GM20431 (cell line): ENCODE measurements at regions not wholly inside any gene's neighbourhood (a gene's known extent, or its start where the extent isn't known, plus 50 kb on each side); places are given as distances from the start of the nearest gene placed in this dataset.

ENCODE experiments used
- in situ Hi-C: fragments of 300-500 bp; cut with MseI, MboI; formaldehyde crosslinking; loops from one replicate; pipeline ENCODE4 v1.15.0; 2020; ENCODE audit warnings: low sequenced_read_pairs; ENCODE audit not compliant: unreplicated experiment

DNA sequence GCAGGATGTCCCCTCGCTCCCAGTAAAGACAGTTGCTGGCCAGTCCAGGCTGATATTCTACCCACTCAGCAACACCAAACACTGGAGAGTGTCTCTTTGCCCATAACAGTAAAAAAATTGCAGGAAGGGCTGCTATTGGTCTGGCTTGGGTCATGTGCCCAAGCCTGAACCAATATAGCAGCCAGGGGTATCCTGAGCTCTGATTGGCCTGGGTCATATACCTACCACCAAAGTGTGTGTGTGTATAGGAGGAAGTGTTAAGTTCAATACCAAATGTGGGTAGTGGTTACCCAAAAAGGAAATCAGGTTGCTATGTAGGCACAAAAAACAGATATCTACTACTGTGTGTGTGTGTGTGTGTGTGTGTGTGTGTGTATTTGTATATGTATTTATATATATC, 373.2 kb downstream of the BCOR start:
- in situ Hi-C loops, result no loop called here

DNA sequence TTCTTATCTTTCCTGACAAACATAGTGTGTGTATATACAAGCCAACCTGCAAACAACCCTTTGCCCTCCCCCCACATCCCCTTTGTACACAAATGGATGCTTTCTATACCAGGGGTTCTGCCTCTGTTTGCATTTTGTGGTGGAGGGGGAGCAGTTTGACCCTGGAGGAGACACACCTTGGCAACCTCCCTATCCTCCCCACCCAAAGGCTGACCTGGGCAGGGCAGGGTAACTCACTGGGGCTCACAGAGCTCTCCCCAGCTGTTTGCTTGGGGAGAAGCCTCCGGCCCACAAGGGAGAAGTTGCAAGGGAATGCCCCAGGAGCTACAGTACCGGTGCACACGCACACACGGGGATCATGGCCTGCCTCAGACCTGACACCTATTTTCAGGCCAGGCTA, 372.6 kb downstream of the BCOR start:
- in situ Hi-C loops, result no loop called here

DNA sequence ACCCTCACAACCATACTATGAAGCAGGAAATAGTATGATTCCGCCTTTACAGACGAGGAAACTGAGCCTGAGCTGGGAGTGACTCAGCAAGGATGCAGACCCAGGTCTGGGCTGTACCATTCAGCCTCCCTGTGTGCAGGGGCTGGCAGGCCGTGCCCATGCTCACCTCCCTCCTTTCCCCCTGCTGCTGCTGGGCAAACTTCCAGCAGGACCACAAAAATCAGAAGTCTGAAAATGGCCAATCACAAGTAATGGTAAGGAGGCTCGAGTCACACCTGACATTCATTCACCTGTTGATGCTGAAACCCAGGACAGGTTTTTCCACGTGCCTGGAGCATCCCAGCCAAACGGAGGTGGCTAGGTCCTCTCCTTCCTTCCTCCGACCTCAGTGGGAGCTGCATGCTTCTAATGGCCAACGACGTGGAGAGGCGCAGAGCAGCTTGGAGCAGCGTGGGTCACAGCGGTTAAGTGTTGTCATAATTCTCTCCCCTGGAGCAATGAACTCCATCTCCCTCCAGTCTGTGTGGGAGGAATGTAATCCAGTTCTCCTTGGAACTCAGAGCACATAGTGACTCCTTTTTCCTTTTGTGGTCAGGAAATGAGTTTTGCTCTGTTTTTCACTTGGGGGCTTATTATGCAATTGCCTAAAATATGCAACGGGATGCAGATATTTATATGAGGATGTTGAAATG, 371.7 kb downstream of the BCOR start:
- in situ Hi-C loops, result no loop called here

DNA sequence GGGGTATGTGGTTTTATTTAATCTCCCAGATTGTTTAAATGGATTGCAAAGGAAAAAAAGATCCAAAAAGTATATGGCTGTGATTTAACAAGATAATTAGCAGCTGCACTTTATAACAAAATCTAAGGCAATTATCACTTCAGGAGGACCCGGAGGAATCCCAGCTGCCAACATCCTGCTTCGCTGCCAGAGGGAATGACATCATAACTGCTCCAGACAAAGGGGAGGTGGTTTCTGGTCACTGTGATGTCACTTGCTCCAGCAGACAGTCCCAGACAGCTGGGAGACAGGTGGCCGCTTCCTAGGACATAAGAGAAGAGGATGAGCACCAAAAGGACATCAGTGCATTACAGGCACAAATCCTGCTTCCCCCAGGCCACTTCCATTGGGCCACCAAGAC, 371.0 kb downstream of the BCOR start:
- in situ Hi-C loops, result no loop called here

DNA sequence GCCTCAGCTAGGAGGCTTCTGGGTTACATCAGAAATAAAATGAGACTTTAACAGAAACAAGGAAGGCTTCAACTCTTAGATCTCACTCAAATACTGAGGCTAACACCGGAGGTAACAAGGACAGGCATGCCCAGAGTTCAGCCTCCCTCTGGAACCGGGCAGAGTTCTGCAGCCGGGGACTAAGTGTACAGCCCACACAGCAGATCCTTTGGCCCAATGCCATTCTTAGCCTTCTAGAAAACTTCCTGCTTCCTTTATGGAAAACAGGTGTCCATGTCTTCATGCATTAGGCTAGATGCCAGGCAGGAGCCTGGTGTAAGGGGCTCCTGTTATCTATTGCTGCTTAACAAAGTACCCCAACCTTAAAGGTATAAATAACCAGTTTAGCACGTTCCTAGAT, 369.7 kb downstream of the BCOR start:
- in situ Hi-C loops, result no loop called here

DNA sequence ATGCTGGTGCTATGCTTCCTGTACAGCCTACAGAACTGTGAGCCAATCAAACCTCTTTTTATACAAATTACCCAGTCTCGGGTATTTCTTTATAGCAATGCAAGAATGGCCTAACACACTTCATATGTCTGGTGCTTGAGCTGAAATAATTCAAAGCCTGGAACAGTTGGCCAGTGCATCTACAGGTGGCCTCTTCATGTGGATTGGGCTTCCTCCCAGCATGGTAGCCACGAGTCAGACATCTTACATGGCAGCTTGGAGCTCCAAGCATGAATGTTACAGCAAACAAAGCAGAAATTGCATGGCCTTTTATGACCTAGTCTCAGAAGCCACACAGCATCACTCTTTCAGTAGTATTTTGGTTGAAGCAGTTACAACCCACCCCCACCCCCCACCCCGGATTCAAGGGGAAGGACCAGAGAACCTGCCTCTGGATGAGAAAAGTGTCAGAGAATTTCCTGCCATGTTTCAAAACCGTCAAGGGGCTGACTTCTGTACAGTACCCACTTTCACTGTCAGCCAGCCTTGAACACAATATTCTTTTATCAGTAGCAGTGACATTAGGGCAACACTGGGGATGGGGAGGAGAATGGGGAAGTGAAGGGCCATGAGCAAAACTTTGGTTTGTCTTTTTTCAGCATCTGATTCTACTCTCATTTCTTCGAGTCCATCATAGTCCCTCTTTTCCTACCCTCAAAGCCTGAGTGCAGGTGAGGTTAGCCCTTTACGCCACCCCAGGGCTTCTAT, 368.7 kb downstream of the BCOR start:
- in situ Hi-C loops, result no loop called here

DNA sequence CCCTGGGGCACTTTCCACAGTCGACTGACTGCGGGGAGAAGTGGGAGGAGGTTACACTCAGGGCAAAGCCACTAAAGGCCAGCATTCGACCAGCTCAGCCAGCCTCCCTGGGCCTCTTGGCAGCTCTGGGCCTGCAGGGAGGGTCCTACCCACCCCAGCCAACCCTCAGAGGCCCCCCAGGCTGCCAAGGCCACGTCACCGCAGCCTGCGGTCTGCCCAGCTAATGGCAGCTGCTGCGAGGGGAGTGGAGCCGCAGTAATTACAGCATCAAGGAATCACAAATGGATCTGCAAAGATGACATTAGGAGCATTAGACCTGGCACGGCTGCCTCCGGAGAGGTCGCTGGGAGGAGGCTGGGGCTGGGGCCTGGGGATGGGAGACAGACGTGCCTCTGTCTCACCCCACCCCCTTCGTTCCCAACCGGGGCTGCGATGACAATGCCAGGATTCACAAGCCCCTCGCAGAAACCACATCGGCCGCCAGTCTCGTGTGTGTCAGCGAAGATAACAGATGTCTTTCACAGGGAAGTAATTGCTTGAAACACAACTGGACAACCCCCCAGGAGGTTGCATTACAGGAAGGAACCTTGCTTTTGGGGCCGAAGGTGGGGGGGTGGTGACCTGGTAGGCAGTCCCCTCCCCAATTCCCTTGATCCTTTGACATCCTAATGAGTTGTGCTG, 367.6 kb downstream of the BCOR start:
- in situ Hi-C loops, result no loop called here

DNA sequence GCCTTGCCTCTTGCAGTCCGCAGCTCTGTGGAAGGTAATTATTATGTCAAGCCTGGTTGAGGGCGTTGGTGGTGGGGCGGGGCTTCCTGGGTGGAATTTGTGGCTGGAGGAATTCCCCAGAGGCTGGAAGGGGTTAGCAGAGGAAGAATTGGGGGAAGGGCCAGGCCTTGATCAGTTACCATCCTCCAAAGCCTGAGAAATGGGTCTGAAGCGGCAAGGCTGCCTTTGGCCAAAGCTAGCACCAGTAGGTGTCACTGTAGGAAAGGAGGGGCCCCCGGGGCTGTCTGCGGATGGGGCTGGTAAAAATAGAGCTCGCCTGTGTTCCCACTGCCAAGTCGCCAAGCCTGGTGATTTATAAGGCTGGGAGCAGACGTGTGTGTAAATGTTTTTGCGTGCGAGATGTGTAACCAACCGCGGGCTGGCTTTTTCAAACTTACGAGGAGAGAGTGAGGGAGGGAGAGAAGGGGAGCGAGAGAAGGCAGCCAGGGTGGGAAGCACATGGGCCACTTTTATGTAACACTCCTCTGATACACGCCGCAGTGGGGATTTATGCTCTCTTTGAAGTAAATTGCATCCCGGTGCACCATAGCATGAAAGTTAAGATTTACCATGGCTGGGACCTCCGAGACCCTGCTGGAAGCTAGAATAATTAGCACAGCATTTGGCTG, 367.0 kb downstream of the BCOR start:
- in situ Hi-C loops, result no loop called here

DNA sequence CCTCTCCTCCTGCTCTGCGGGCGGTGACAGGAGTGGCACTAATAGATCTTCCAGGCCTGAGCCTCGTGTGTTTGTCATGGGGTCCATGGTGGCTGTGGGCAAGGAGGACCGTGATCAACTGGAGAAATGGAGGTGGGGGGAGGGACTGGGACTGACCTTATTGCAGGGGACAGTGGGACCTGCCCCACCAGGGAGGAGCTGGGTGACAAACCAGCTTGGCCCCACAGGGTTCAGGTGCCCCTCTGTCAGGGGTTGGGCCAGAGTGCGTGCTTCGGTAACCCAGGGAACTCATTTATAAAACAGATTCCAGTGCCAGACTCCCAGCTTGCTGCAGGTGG, 366.5 kb downstream of the BCOR start:
- in situ Hi-C loops, result no loop called here

DNA sequence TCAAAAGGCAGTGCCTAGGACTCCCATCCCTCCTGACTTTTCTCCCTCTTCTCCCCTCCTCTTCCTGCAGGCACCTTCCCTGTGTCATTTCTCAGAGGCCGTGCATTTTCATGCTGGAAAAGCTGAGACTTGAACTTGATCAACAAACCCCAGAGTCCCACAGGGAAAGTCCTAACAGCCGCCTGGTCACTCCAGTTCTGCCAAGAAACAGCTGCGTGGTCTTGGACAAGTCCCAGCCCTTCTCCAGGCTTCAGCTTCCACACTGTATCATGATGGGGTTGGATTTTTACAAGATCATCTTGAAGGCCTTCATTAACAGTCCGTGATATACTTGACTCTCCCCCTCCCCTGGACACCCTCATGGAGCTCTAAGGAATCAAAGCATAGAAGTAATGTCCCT, 366.0 kb downstream of the BCOR start:
- in situ Hi-C loops, result no loop called here

DNA sequence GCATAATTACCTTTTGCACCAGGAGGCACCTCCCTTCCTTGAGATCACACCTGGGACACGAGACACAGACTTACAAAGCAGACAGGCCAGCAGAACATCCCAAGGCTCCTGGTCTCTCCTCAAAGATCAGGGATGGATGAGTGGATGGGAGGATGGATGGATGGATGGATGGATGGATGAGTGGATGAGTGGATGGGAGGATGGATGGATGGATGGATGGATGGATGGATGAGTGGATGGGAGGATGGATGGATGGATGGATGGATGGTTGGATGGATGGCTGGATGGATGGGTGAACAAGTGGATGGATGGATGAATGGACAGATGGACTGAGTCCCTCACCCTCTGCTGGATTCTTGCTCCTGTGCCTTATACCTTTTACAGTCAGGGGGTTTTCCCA, 364.0 kb downstream of the BCOR start:
- in situ Hi-C loops, result no loop called here

DNA sequence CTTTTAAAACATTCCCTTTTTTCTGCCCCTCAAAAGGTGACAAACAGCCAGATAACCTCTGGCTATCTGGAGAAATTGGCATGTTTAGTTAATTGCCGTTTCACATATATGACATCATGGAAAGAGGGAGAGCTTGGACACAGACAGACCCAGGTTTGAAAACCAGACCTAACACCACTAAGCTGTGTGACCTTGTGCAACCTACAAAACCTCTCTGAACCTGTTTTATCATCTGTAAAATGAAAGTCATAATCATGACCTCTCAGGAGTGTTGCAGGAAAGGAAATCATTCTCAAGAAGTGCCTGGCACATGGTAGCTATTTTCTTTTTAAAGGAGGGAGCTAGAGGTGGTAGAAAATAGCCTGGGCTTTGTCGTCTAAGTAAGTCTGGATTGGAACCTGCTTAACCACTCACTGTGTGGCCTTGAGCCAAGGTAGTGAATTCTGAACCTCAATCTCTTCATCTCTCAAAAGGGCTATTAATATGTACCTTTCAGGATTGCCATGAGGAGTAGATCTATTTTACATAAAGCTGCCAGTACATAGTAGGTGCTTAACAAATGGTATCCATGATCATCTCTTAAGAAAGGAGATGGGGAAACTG, 363.5 kb downstream of the BCOR start:
- in situ Hi-C loops, result no loop called here

DNA sequence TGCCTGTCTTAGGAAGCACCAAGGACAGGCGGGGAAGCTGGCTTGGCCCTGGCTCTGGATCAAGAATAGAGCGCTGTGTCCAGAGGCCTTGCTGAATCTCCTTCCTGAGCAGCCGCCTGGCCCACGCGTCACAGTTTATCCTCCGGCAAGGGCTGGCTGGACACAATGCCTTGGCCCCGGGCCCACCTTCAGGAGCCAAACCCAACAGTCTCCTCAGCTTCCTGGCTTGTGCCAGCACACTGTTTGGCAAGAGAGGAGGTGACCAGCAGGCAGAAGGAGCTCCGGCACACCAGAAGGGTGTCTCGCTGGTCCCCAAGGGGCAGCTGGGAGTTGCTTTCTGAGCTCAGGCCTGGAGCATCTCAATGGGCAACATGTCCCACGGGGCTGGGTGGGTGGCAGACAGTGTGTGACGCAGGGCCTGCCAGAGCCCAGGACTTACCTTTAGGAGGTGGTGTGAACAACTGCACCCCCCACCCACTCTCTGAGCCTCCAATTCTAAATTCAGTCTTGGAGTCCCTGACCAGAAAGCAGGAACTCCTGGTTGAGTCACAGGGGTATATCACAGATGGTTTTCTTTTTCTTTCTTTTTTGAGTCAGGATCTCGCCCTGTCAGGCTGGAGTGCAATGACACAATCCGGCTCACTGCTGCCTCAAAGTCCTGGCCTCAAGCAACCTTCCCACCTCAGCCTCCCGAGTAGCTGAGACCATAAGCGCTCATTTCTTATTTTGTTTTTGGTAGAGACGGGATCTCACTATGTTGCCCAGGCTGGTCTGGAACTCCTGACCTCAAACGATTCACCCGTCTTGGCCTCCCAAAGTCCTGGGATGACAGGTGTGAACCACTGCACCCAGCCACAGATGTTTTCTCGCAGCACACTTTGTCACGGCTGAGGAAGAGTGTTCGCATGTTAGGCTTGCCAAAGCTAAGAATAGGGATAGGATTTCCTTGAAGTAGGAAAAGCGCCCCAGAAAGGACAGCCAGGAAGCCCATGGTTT, 361.2 kb downstream of the BCOR start:
- in situ Hi-C loops, result no loop called here

DNA sequence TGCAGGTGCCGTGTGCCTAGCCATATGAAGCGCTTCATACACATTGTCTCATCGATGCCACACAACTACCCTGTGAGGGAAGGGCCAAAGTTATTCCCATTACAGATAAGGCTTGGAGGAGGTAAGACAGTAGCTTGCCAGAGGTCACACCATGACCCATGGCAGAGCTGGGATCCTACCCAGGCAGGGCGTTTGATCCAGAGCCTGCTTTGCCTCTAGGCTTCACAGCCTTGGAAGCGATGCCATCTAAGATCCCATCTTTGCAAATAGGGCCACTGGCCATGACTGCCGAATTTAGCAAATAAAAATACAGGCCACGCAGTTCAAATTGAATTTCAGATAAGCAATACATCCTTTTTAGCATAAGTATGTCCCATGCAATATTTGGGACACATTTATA, 358.2 kb downstream of the BCOR start:
- in situ Hi-C loops, result no loop called here

DNA sequence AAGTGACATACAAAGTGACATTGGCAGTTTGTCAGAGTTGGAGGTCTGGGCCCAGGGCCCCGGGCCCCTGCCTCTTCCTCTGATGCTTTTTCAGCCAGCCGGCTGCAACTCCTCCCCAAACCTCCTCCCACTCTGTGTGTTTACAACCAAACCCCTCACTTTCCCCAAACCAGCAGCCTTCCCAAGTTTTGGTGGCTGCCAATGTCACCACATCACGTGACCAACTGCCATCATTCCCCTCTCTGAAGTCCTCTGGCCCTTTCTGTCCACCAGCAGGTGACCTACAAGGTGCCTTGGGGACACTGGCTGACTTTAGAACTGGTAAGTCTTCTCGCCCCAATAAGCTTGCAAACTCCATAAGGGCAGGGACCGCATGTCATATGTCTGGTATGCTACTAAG, 357.7 kb downstream of the BCOR start:
- in situ Hi-C loops, result no loop called here

DNA sequence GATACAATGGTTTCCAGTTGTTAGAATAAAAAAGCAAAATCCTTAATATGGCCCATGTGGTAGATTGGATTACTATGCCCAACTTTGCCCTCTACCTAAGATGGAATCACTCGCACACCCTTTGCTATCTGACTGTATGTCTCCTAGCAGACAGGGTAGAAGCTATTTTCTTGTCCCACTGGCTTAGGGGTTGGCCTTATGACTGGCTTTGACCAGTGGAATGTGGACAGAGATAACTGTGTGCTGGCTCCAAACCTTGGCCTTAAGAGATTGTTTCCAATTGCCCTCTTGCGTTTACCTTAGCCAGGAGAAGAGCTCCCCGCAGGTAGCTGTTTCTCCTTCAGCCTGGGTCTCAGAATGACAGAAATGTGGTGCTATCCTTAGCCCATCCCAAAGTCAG, 355.9 kb downstream of the BCOR start:
- in situ Hi-C loops, result no loop called here

DNA sequence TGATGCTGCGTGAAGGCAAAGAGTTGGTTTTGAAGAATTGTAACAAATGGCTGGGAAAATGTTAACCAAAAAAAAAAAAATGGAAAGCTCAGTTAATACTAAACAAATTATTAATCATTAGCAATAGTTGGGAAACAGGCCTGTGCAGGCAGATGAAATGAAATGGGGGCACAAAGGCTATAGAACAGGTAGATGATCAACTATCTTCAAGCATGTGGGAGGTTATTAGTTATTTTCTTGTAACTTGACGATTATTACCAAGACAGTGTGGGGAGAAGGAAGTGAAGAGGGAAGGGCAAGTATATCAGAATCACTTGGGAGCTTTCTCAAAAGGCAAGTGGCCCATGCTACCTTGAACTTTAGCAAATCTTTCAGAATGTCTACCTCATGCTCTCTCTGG, 351.9 kb downstream of the BCOR start:
- in situ Hi-C loops, result no loop called here

DNA sequence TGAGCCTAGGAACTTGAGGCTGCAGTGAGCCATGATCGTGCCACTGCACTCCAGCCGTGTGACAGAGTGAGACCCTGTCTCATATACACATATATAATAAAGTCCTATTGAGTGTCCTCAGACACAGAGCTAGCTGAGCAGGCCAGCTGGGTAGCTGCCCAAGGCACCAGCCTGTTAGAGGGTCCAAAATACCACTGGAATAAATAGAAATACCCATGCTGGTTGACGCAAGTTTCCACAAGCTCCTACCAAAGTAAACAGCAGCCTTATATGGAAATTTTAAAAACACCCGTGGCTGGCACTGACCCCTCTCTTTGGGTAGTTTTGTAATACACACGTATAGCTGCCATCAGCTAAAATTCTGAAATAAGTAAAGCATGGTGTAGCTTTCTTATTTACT, 348.6 kb downstream of the BCOR start:
- in situ Hi-C loops, result no loop called here

DNA sequence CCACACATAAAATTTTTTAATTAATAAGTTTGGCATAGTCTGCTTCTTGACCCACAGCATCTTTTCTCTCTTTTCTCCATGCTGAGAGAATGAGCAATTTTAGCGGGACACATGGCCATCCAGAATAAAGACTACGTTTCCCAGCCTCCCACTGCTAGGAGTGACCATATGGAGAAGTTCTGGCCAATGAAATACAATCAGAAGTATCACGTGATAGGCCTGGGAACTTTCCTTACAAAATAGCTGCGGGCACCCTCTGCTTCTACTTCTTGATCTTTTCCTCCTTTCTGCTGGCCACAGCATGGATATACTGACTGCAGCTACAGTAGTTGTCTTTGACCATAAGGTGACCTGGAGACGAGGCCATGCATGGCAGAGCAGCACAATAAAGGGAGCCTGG, 348.0 kb downstream of the BCOR start:
- in situ Hi-C loops, result no loop called here
